Trophoblast cell (in vitro differentiated cells and primary cell): ENCODE measurements at regions not wholly inside any gene's neighbourhood (a gene's known extent, or its start where the extent isn't known, plus 50 kb on each side); places are given as distances from the start of the nearest gene placed in this dataset.
"Not testable (repeated sequence)": the region's sequence is repeated elsewhere in the genome, so short reads cannot be mapped to it uniquely, and the experiment has no call there.

Source experiments
- DNase-seq, 2 donors: peaks; one replicate each; pipeline ENCODE4 v3.0.0-alpha.2; 2016
- H2AFZ ChIP-seq: 2 replicates; pipeline ENCODE4 v1.6.1; 2013; ENCODE audit warnings: low read length, moderate library complexity, mild to moderate bottlenecking; ENCODE audit not compliant: insufficient read depth, poor library complexity
- H2AK5ac ChIP-seq: 2 replicates; pipeline ENCODE4 v1.6.1; 2013; ENCODE audit warnings: mild to moderate bottlenecking, low read length
- H2BK120ac ChIP-seq: 2 replicates; pipeline ENCODE4 v1.6.1; 2013; ENCODE audit warnings: low read length, mild to moderate bottlenecking, moderate library complexity; ENCODE audit not compliant: insufficient read depth, poor library complexity
- H2BK12ac ChIP-seq: 2 replicates; pipeline ENCODE4 v1.6.1; 2013; ENCODE audit warnings: mild to moderate bottlenecking, low read length, moderate library complexity
- H2BK5ac ChIP-seq: 2 replicates; pipeline ENCODE4 v1.6.1; 2013; ENCODE audit warnings: low read length, low read depth, moderate library complexity, mild to moderate bottlenecking; ENCODE audit not compliant: poor library complexity
- H3K14ac ChIP-seq: 2 replicates; pipeline ENCODE4 v1.6.1; 2013; ENCODE audit warnings: mild to moderate bottlenecking, low read length
- H3K18ac ChIP-seq: 2 replicates; pipeline ENCODE4 v1.6.1; 2013; ENCODE audit warnings: mild to moderate bottlenecking, low read length
- H3K23ac ChIP-seq: 2 replicates; pipeline ENCODE4 v1.6.1; 2013; ENCODE audit warnings: low read length
- H3K27ac ChIP-seq: 2 replicates; pipeline ENCODE4 v1.5.1; 2013; ENCODE audit warnings: low read depth, mild to moderate bottlenecking, inconsistent platforms, low read length, moderate library complexity
- H3K27me3 ChIP-seq: 2 replicates; pipeline ENCODE4 v1.6.1; 2013; ENCODE audit warnings: inconsistent platforms, mild to moderate bottlenecking, low read length, moderate library complexity; ENCODE audit not compliant: insufficient read depth
- H3K36me3 ChIP-seq, 2 experiments: 1 replicate in 1 of 2; 2 replicates in 1 of 2; pipeline ENCODE4 v1.6.1; 2013; ENCODE audit warnings: low read length in 2 of 2, mild to moderate bottlenecking in 2 of 2, moderate library complexity in 1 of 2; ENCODE audit not compliant: insufficient read depth in 2 of 2, control insufficient read depth in 1 of 2
- H3K4ac ChIP-seq: 2 replicates; pipeline ENCODE4 v1.6.1; 2013; ENCODE audit warnings: low read depth, mild to moderate bottlenecking, low read length, moderate library complexity
- H3K4me1 ChIP-seq, 2 experiments: 1 replicate in 1 of 2; 2 replicates in 1 of 2; pipeline ENCODE4 v1.6.1; 2013; ENCODE audit warnings: low read length in 2 of 2, mild to moderate bottlenecking in 2 of 2, moderate library complexity in 1 of 2; ENCODE audit not compliant: insufficient read depth in 2 of 2, control insufficient read depth in 1 of 2
- H3K4me2 ChIP-seq: 2 replicates; pipeline ENCODE4 v1.6.1; 2013; ENCODE audit warnings: inconsistent platforms, mild to moderate bottlenecking, low read length, moderate library complexity
- H3K4me3 ChIP-seq: 2 replicates; pipeline ENCODE4 v1.5.1; 2013; ENCODE audit warnings: mild to moderate bottlenecking, low read depth, low read length, inconsistent platforms
- H3K79me1 ChIP-seq: one replicate; pipeline ENCODE4 v1.6.1; 2013; ENCODE audit warnings: low read length
- H3K79me2 ChIP-seq: 2 replicates; pipeline ENCODE4 v1.6.1; 2013; ENCODE audit warnings: low read length, mild to moderate bottlenecking; ENCODE audit not compliant: control insufficient read depth, insufficient read depth, poor library complexity
- H3K9ac ChIP-seq: 2 replicates; pipeline ENCODE4 v1.6.1; 2013; ENCODE audit warnings: mild to moderate bottlenecking, low read length
- H3K9me3 ChIP-seq: 2 replicates; pipeline ENCODE4 v1.6.1; 2013; ENCODE audit warnings: low read depth, mild to moderate bottlenecking, control low read depth, inconsistent platforms, low read length; ENCODE audit not compliant: insufficient read depth
- H4K12ac ChIP-seq: 2 replicates; pipeline ENCODE4 v1.6.1; 2013; ENCODE audit warnings: low read depth, mild to moderate bottlenecking, low read length, moderate library complexity
- H4K8ac ChIP-seq: 2 replicates; pipeline ENCODE4 v1.6.1; 2013; ENCODE audit warnings: low read depth, mild to moderate bottlenecking, low read length, moderate library complexity
- H4K91ac ChIP-seq: one replicate; pipeline ENCODE4 v1.6.1; 2013; ENCODE audit warnings: low read depth, mild to moderate bottlenecking, low read length, moderate library complexity
- WGBS: extraction: QIAGEN DNeasy Blood & Tissue Kit; methylation state at CpG from one replicate; pipeline ENCODE4 v1.1.7; 2013; ENCODE audit warnings: missing lambda C conversion rate; ENCODE audit not compliant: insufficient read length, insufficient coverage; ENCODE audit errors: extremely low coverage; 5-methylcytosine and 5-hydroxymethylcytosine counted together

GRCh38 chr2:21891191-21891590 is 767.4 kb downstream of the TDRD15 start:
- H3K14ac ChIP-seq, result no peak overlapping the region
- H3K27me3 ChIP-seq, result no peaks in the 10 kb centered on the region
- H3K4me3 ChIP-seq, result no peak overlapping the region
- H2BK5ac ChIP-seq, result no peak overlapping the region
- no peak overlapping the region for H2AFZ ChIP-seq
- no peak for DNase-seq
- no peak overlapping the region for H4K12ac ChIP-seq
- H3K79me1 ChIP-seq, result no peaks in the 10 kb centered on the region
- H3K36me3 ChIP-seq, result no peaks in the 10 kb centered on the region
- H3K27ac ChIP-seq, result no peak overlapping the region
- no peak overlapping the region for H2AK5ac ChIP-seq
- no CpG with 5 or more reads among the region's 5 CpGs for WGBS
- H3K4ac ChIP-seq, result no peak overlapping the region
- no peak overlapping the region for H4K91ac ChIP-seq
- H3K23ac ChIP-seq, result no peak overlapping the region
- H2BK12ac ChIP-seq, result no peak overlapping the region
- H3K18ac ChIP-seq, result no peak overlapping the region
- H4K8ac ChIP-seq, result no peak overlapping the region
- no peak overlapping the region for H3K4me2 ChIP-seq
- no peak overlapping the region for H2BK120ac ChIP-seq
- H3K9ac ChIP-seq, result no peak overlapping the region
- H3K4me1 ChIP-seq, result no peaks in the 10 kb centered on the region
- no peaks in the 10 kb centered on the region for H3K9me3 ChIP-seq
- H3K79me2 ChIP-seq, result no peaks in the 10 kb centered on the region

- no peak overlapping the region for H2BK12ac ChIP-seq
- H2AK5ac ChIP-seq, result no peak overlapping the region
- H3K14ac ChIP-seq, result no peak overlapping the region
- H2BK120ac ChIP-seq, result no peak overlapping the region
- no peaks in the 10 kb centered on the region for H3K36me3 ChIP-seq
- WGBS, result no CpG with 5 or more reads among the region's 8 CpGs
- no peaks in the 10 kb centered on the region for H3K27me3 ChIP-seq
- H4K91ac ChIP-seq, result no peak overlapping the region
- H3K4ac ChIP-seq, result no peak overlapping the region
- H2AFZ ChIP-seq, result no peak overlapping the region
- no peak overlapping the region for H3K9ac ChIP-seq
- no peaks in the 10 kb centered on the region for H3K79me2 ChIP-seq
- H3K23ac ChIP-seq, result no peak overlapping the region
- H3K27ac ChIP-seq, result no peak overlapping the region
- H3K4me2 ChIP-seq, result no peak overlapping the region
- H3K4me3 ChIP-seq, result no peak overlapping the region
- H4K8ac ChIP-seq, result no peak overlapping the region
- no peaks in the 10 kb centered on the region for H3K4me1 ChIP-seq
- no peak overlapping the region for H3K18ac ChIP-seq
- no peak overlapping the region for H4K12ac ChIP-seq
- H2BK5ac ChIP-seq, result no peak overlapping the region
- no peaks in the 10 kb centered on the region for H3K79me1 ChIP-seq
- H3K9me3 ChIP-seq, result no peaks in the 10 kb centered on the region
- no peak for DNase-seq
Observed at GRCh38 chr2:21892140-21892539, 768.4 kb downstream of the TDRD15 start.

- Histone ChIP-seq H3K9me3 (no peaks in the 10 kb centered on the region), H3K79me1 (no peaks in the 10 kb centered on the region), H3K4me2 (no peak overlapping the region)
Observed at GRCh38 chr2:21895200-21895599, 771.4 kb downstream of the TDRD15 start.

GRCh38 chr2:21908712-21909380 is 785.1 kb downstream of the TDRD15 start:
- no CpG with 5 or more reads among the region's 26 CpGs for WGBS
- H3K4me3 ChIP-seq, H2AK5ac ChIP-seq, H4K91ac ChIP-seq, H4K8ac ChIP-seq, H3K14ac ChIP-seq, H3K4ac ChIP-seq, H3K4me1 ChIP-seq, H3K27me3 ChIP-seq, H2BK12ac ChIP-seq, DNase-seq, H3K9ac ChIP-seq, H3K27ac ChIP-seq, H3K4me2 ChIP-seq, H3K79me1 ChIP-seq, H3K79me2 ChIP-seq, H3K23ac ChIP-seq, H3K18ac ChIP-seq, H2BK120ac ChIP-seq, H2AFZ ChIP-seq, H3K36me3 ChIP-seq, H3K9me3 ChIP-seq, H4K12ac ChIP-seq, H2BK5ac ChIP-seq: not testable (repeated sequence)

More at GRCh38 chr2:21895200-21895599, 771.4 kb downstream of the TDRD15 start:
- Histone ChIP-seq H3K4me1 (no peaks in the 10 kb centered on the region), H4K91ac (no peak overlapping the region), H2BK12ac (no peak overlapping the region), H3K14ac (no peak overlapping the region), H3K36me3 (no peaks in the 10 kb centered on the region), H2AK5ac (no peak overlapping the region), H2BK120ac (no peak overlapping the region), H4K12ac (no peak overlapping the region), H4K8ac (no peak overlapping the region), H2BK5ac (no peak overlapping the region), H3K23ac (no peak overlapping the region), H3K4me3 (no peak overlapping the region), H3K18ac (no peak overlapping the region), H3K79me2 (no peaks in the 10 kb centered on the region), H3K9ac (no peak overlapping the region), H3K27me3 (no peaks in the 10 kb centered on the region), H3K27ac (no peak overlapping the region), H2AFZ (no peak overlapping the region), H3K4ac (no peak overlapping the region)
- no CpG with 5 or more reads among the region's 5 CpGs for WGBS
- no peak for DNase-seq
